Keratinocyte (primary cell): ENCODE measurements at regions not wholly inside any gene's neighbourhood (a gene's known extent, or its start where the extent isn't known, plus 50 kb on each side); places are given as distances from the start of the nearest gene placed in this dataset.

Experiments used
- DNase-seq: peaks from one replicate; pipeline ENCODE4 v3.0.0-alpha.2; 2011; ENCODE audit warnings: low read depth, missing footprints, low spot score
- FAIRE-seq: peaks from 2 replicates; lab custom pipeline; 2011; peaks lifted over from hg19 to GRCh38; lab: Jason Lieb, UNC
- H2AFZ ChIP-seq: 2 replicates; pipeline ENCODE4 v1.6.0; 2012; ENCODE audit warnings: low read length, control low read depth, inconsistent platforms; ENCODE audit not compliant: control insufficient read depth
- H3K27ac ChIP-seq: 2 replicates; pipeline ENCODE4 v1.5.1; 2011; ENCODE audit warnings: low read length; ENCODE audit not compliant: control insufficient read depth, insufficient read depth
- H3K27me3 ChIP-seq: 3 replicates; pipeline ENCODE4 v1.6.0; 2011; ENCODE audit warnings: low read length; ENCODE audit not compliant: control insufficient read depth, insufficient read depth; ENCODE audit errors: extremely low read depth
- H3K36me3 ChIP-seq, 2 experiments: 2 replicates in 1 of 2; 3 replicates in 1 of 2; pipeline ENCODE4 v1.5.1; 2011; ENCODE audit warnings: low read length in 2 of 2, mild to moderate bottlenecking in 1 of 2; ENCODE audit not compliant: control insufficient read depth in 2 of 2, insufficient read depth in 2 of 2; ENCODE audit errors: extremely low read depth in 1 of 2
- H3K4me1 ChIP-seq: 3 replicates; pipeline ENCODE4 v1.5.1; 2011; ENCODE audit warnings: low read length; ENCODE audit not compliant: control insufficient read depth, insufficient read depth; ENCODE audit errors: extremely low read depth
- H3K4me2 ChIP-seq: 3 replicates; pipeline ENCODE4 v1.6.0; 2011; ENCODE audit warnings: low read depth, low read length; ENCODE audit not compliant: control insufficient read depth, insufficient read depth; ENCODE audit errors: extremely low read depth
- H3K4me3 ChIP-seq, 3 experiments: fragments of 200-600 bp in 1 of 3; sonication (generic) in 1 of 3; 2 replicates in 2 of 3; 3 replicates in 1 of 3; pipeline ENCODE4 v1.5.1; 2011 to 2016; ENCODE audit warnings: low read length in 3 of 3, mild to moderate bottlenecking in 3 of 3, control low read depth in 2 of 3, inconsistent platforms in 1 of 3, low read depth in 1 of 3, mixed read lengths in 1 of 3, mixed run types in 1 of 3, moderate library complexity in 1 of 3; ENCODE audit not compliant: control insufficient read depth in 2 of 3, insufficient read depth in 2 of 3; ENCODE audit errors: extremely low read depth in 1 of 3
- H3K79me2 ChIP-seq: 2 replicates; pipeline ENCODE4 v1.6.0; 2012; ENCODE audit warnings: low read length; ENCODE audit not compliant: control insufficient read depth, insufficient read depth
- H3K9ac ChIP-seq: 3 replicates; pipeline ENCODE4 v1.6.0; 2011; ENCODE audit warnings: low read length; ENCODE audit not compliant: control insufficient read depth, insufficient read depth; ENCODE audit errors: extremely low read depth
- H3K9me1 ChIP-seq: 3 replicates; pipeline ENCODE4 v1.6.0; 2011; ENCODE audit warnings: low read length; ENCODE audit not compliant: control insufficient read depth, insufficient read depth; ENCODE audit errors: extremely low read depth
- H3K9me3 ChIP-seq: 2 replicates; pipeline ENCODE4 v1.5.1; 2012; ENCODE audit warnings: low read depth, low read length; ENCODE audit not compliant: control insufficient read depth
- H4K20me1 ChIP-seq: 3 replicates; pipeline ENCODE4 v1.6.0; 2011; ENCODE audit warnings: low read length; ENCODE audit not compliant: control insufficient read depth, insufficient read depth; ENCODE audit errors: extremely low read depth
- CTCF ChIP-seq, 3 experiments: IDR thresholded peaks in 1 of 3; conservative IDR thresholded peaks in 1 of 3; optimal IDR thresholded peaks in 1 of 3; 2 replicates in 2 of 3; 3 replicates in 1 of 3; pipeline versions ENCODE3 to v1.5.1; 2011; ENCODE audit warnings: low read length in 3 of 3, mild to moderate bottlenecking in 3 of 3, moderate library complexity in 2 of 3, control low read depth in 1 of 3, inconsistent platforms in 1 of 3; ENCODE audit not compliant: insufficient read depth in 2 of 3; ENCODE audit errors: extremely low read depth in 1 of 3
- EZH2 ChIP-seq: IDR thresholded peaks from one replicate; pipeline ENCODE4 v1.6.1; 2012; ENCODE audit warnings: inconsistent platforms, mild to moderate bottlenecking, low read length, moderate library complexity
- dilution Hi-C: fragments of 300-500 bp; cut with MboI; formaldehyde crosslinking; loops from one replicate; pipeline ENCODE4 v1.7.0; 2020; ENCODE audit warnings: low sequenced_read_pairs; ENCODE audit not compliant: extremely low pct_ligation_motif_present

DNA sequence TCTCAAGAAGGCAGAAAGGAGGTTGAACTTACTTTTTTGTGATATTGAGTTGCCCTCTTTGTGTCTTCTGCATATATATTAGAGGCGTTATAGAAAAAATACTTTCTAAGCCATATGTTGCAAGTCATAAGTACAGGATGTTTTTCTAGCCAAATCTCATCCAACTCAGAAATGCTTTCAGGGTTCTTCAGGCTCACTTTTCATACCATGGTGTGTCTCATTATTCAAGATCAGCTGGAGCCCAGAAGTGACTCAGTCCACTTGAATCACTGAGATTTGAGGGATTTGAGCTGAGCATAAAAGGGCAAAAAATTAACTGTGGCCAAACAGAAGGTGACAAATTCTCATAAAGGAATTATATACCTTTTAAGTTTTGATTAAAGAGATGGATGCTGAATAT is 157.3 kb downstream of the WNT5A start:
- FAIRE-seq, result peak; percentile 52
- no peak overlapping the region for H3K27ac ChIP-seq
- DNase-seq, result no peak
- no peak overlapping the region for H2AFZ ChIP-seq
- TF ChIP-seq CTCF (optimal IDR thresholded peaks at IDR 0.05 in 1 of 3, IDR thresholded peaks at IDR 0.05 in 1 of 3, conservative IDR thresholded peaks at IDR 0.05 in 1 of 3; ENCODE audit: extremely low read depth in 1 of 3, insufficient read depth in 2 of 3, low read length in 3 of 3) (no peak), EZH2 (no peak)
- no peaks in the 10 kb centered on the region for H3K9me1 ChIP-seq
- H3K36me3 ChIP-seq, result no peaks in the 10 kb centered on the region
- no peak overlapping the region for H3K4me3 ChIP-seq
- H3K27me3 ChIP-seq, result no peaks in the 10 kb centered on the region
- no peaks in the 10 kb centered on the region for H4K20me1 ChIP-seq
- no peak overlapping the region for H3K4me2 ChIP-seq
- H3K4me1 ChIP-seq, result no peaks in the 10 kb centered on the region
- H3K79me2 ChIP-seq, result no peaks in the 10 kb centered on the region
- dilution Hi-C loops, result no loop called here
- no peak overlapping the region for H3K9ac ChIP-seq
- no peaks in the 10 kb centered on the region for H3K9me3 ChIP-seq

GRCh38 chr3:55327131-55327920 is 159.8 kb downstream of the WNT5A start:
- no peaks in the 10 kb centered on the region for H4K20me1 ChIP-seq
- H3K79me2 ChIP-seq, result no peaks in the 10 kb centered on the region
- no peak overlapping the region for H3K4me2 ChIP-seq
- no peaks in the 10 kb centered on the region for H3K4me1 ChIP-seq
- no peaks in the 10 kb centered on the region for H3K27me3 ChIP-seq
- H3K27ac ChIP-seq, result no peak overlapping the region
- no peaks in the 10 kb centered on the region for H3K9me3 ChIP-seq
- no peaks in the 10 kb centered on the region for H3K36me3 ChIP-seq
- no peak overlapping the region for H2AFZ ChIP-seq
- H3K4me3 ChIP-seq, result no peak overlapping the region
- DNase-seq (no peak), FAIRE-seq (no peak)
- no peak overlapping the region for H3K9ac ChIP-seq
- TF ChIP-seq CTCF (optimal IDR thresholded peaks at IDR 0.05 in 1 of 3, IDR thresholded peaks at IDR 0.05 in 1 of 3, conservative IDR thresholded peaks at IDR 0.05 in 1 of 3; ENCODE audit: extremely low read depth in 1 of 3, insufficient read depth in 2 of 3, low read length in 3 of 3) (no peak), EZH2 (no peak)
- H3K9me1 ChIP-seq, result no peaks in the 10 kb centered on the region
- dilution Hi-C loops, result no loop called here
